ENCODE measurements at regions not wholly inside any gene's neighbourhood (a gene's known extent, or its start where the extent isn't known, plus 50 kb on each side); places are given as distances from the start of the nearest gene placed in this dataset.

GRCh38 chr12:61646639-61647038 is 613.6 kb upstream of the USP15 start (continued):
- TF ChIP-seq, protein P1, sequence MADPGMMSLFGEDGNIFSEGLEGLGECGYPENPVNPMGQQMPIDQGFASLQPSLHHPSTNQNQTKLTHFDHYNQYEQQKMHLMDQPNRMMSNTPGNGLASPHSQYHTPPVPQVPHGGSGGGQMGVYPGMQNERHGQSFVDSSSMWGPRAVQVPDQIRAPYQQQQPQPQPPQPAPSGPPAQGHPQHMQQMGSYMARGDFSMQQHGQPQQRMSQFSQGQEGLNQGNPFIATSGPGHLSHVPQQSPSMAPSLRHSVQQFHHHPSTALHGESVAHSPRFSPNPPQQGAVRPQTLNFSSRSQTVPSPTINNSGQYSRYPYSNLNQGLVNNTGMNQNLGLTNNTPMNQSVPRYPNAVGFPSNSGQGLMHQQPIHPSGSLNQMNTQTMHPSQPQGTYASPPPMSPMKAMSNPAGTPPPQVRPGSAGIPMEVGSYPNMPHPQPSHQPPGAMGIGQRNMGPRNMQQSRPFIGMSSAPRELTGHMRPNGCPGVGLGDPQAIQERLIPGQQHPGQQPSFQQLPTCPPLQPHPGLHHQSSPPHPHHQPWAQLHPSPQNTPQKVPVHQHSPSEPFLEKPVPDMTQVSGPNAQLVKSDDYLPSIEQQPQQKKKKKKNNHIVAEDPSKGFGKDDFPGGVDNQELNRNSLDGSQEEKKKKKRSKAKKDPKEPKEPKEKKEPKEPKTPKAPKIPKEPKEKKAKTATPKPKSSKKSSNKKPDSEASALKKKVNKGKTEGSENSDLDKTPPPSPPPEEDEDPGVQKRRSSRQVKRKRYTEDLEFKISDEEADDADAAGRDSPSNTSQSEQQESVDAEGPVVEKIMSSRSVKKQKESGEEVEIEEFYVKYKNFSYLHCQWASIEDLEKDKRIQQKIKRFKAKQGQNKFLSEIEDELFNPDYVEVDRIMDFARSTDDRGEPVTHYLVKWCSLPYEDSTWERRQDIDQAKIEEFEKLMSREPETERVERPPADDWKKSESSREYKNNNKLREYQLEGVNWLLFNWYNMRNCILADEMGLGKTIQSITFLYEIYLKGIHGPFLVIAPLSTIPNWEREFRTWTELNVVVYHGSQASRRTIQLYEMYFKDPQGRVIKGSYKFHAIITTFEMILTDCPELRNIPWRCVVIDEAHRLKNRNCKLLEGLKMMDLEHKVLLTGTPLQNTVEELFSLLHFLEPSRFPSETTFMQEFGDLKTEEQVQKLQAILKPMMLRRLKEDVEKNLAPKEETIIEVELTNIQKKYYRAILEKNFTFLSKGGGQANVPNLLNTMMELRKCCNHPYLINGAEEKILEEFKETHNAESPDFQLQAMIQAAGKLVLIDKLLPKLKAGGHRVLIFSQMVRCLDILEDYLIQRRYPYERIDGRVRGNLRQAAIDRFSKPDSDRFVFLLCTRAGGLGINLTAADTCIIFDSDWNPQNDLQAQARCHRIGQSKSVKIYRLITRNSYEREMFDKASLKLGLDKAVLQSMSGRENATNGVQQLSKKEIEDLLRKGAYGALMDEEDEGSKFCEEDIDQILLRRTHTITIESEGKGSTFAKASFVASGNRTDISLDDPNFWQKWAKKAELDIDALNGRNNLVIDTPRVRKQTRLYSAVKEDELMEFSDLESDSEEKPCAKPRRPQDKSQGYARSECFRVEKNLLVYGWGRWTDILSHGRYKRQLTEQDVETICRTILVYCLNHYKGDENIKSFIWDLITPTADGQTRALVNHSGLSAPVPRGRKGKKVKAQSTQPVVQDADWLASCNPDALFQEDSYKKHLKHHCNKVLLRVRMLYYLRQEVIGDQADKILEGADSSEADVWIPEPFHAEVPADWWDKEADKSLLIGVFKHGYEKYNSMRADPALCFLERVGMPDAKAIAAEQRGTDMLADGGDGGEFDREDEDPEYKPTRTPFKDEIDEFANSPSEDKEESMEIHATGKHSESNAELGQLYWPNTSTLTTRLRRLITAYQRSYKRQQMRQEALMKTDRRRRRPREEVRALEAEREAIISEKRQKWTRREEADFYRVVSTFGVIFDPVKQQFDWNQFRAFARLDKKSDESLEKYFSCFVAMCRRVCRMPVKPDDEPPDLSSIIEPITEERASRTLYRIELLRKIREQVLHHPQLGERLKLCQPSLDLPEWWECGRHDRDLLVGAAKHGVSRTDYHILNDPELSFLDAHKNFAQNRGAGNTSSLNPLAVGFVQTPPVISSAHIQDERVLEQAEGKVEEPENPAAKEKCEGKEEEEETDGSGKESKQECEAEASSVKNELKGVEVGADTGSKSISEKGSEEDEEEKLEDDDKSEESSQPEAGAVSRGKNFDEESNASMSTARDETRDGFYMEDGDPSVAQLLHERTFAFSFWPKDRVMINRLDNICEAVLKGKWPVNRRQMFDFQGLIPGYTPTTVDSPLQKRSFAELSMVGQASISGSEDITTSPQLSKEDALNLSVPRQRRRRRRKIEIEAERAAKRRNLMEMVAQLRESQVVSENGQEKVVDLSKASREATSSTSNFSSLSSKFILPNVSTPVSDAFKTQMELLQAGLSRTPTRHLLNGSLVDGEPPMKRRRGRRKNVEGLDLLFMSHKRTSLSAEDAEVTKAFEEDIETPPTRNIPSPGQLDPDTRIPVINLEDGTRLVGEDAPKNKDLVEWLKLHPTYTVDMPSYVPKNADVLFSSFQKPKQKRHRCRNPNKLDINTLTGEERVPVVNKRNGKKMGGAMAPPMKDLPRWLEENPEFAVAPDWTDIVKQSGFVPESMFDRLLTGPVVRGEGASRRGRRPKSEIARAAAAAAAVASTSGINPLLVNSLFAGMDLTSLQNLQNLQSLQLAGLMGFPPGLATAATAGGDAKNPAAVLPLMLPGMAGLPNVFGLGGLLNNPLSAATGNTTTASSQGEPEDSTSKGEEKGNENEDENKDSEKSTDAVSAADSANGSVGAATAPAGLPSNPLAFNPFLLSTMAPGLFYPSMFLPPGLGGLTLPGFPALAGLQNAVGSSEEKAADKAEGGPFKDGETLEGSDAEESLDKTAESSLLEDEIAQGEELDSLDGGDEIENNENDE (IDR thresholded peaks at IDR 0.05; ENCODE audit: insufficient replicate concordance, low read length) = no peak
- TF ChIP-seq SRF (IDR thresholded peaks at IDR 0.05; ENCODE audit: low read depth, low read length) = no peak
- TF ChIP-seq CTBP2 (IDR thresholded peaks at IDR 0.05; ENCODE audit: borderline replicate concordance, insufficient read depth, insufficient read length, low read length) = no peak
- TF ChIP-seq FOSL1 (IDR thresholded peaks at IDR 0.05; ENCODE audit: insufficient read depth, low read depth, low read length) = no peak
- peak; percentile 43; the same call in 1 of the 2 replicates for TF ChIP-seq TEAD4 (IDR thresholded peaks at IDR 0.05; ENCODE audit: low read depth, low read length)
